ENCODE measurements at regions not wholly inside any gene's neighbourhood (a gene's known extent, or its start where the extent isn't known, plus 50 kb on each side); places are given as distances from the start of the nearest gene placed in this dataset.

GRCh38 chr21:26752849-26753248, 92.4 kb downstream of the ADAMTS1 start:
- TF ChIP-seq CTCF (IDR thresholded peaks at IDR 0.05) = no peak
- TF ChIP-seq EP300 (IDR thresholded peaks at IDR 0.05) = no peak

All from gastroesophageal sphincter (tissue), 3 donors.